Astrocyte (in vitro differentiated cells and primary cell): ENCODE measurements at regions not wholly inside any gene's neighbourhood (a gene's known extent, or its start where the extent isn't known, plus 50 kb on each side); places are given as distances from the start of the nearest gene placed in this dataset.

ENCODE experiments used
- DNase-seq: peaks from one replicate; pipeline ENCODE4 v3.0.0-alpha.2; 2010; ENCODE audit warnings: low read depth
- FAIRE-seq: peaks from 2 replicates; lab custom pipeline; 2011; peaks lifted over from hg19 to GRCh38; lab: Jason Lieb, UNC
- H2AFZ ChIP-seq: 2 replicates; pipeline ENCODE4 v1.6.0; 2012; ENCODE audit warnings: low read depth, low read length, inconsistent platforms
- H3K27ac ChIP-seq: 2 replicates; pipeline ENCODE4 v1.5.1; 2011; ENCODE audit warnings: low read depth, low read length, inconsistent platforms
- H3K27me3 ChIP-seq: 2 replicates; pipeline ENCODE4 v1.6.0; 2011; ENCODE audit warnings: low read length, inconsistent platforms; ENCODE audit not compliant: insufficient read depth
- H3K36me3 ChIP-seq: 2 replicates; pipeline ENCODE4 v1.5.1; 2011; ENCODE audit warnings: low read length, inconsistent platforms; ENCODE audit not compliant: insufficient read depth
- H3K4me1 ChIP-seq: 2 replicates; pipeline ENCODE4 v1.5.1; 2011; ENCODE audit warnings: low read length, inconsistent platforms; ENCODE audit not compliant: insufficient read depth
- H3K4me2 ChIP-seq: 2 replicates; pipeline ENCODE4 v1.6.0; 2012; ENCODE audit warnings: low read length, inconsistent platforms
- H3K4me3 ChIP-seq: 2 replicates; pipeline ENCODE4 v1.5.1; 2011; ENCODE audit warnings: low read depth, mild to moderate bottlenecking, low read length, inconsistent platforms; ENCODE audit not compliant: insufficient read depth
- H3K79me2 ChIP-seq: 2 replicates; pipeline ENCODE4 v1.6.0; 2012; ENCODE audit warnings: mild to moderate bottlenecking, low read length, inconsistent platforms; ENCODE audit not compliant: insufficient read depth
- H3K9ac ChIP-seq: 2 replicates; pipeline ENCODE4 v1.6.0; 2012; ENCODE audit warnings: mild to moderate bottlenecking, low read length, inconsistent platforms
- H3K9me3 ChIP-seq: 2 replicates; pipeline ENCODE4 v1.5.1; 2012; ENCODE audit warnings: low read depth, mild to moderate bottlenecking, low read length, inconsistent platforms; ENCODE audit not compliant: insufficient read depth
- H4K20me1 ChIP-seq: 2 replicates; pipeline ENCODE4 v1.6.0; 2012; ENCODE audit warnings: low read length, inconsistent platforms; ENCODE audit not compliant: insufficient read depth
- H3K27ac Mint-ChIP-seq: one replicate; pipeline ENCODE4 v1.8.0; 2021; ENCODE audit warnings: mild to moderate bottlenecking, mixed read lengths; ENCODE audit not compliant: unreplicated experiment
- H3K27me3 Mint-ChIP-seq: one replicate; pipeline ENCODE4 v1.8.0; 2021; ENCODE audit warnings: low read depth, mixed read lengths; ENCODE audit not compliant: unreplicated experiment
- H3K36me3 Mint-ChIP-seq: one replicate; pipeline ENCODE4 v1.8.0; 2021; ENCODE audit warnings: low read depth, mixed read lengths; ENCODE audit not compliant: unreplicated experiment
- H3K4me1 Mint-ChIP-seq: one replicate; pipeline ENCODE4 v1.8.0; 2021; ENCODE audit warnings: low read depth, mixed read lengths; ENCODE audit not compliant: unreplicated experiment
- H3K4me3 Mint-ChIP-seq: one replicate; pipeline ENCODE4 v1.8.0; 2021; ENCODE audit warnings: mild to moderate bottlenecking, moderate library complexity, mixed read lengths; ENCODE audit not compliant: unreplicated experiment
- H3K9me3 Mint-ChIP-seq: one replicate; pipeline ENCODE4 v1.8.0; 2021; ENCODE audit warnings: mild to moderate bottlenecking, mixed read lengths; ENCODE audit not compliant: unreplicated experiment
- EZH2 ChIP-seq: IDR thresholded peaks from 2 replicates; pipeline ENCODE4 v1.6.1; 2012; ENCODE audit warnings: mild to moderate bottlenecking, low read length, inconsistent platforms; ENCODE audit not compliant: insufficient read depth
- TF ChIP-seq, protein P1 (sequence below): IDR thresholded peaks from 2 replicates; pipeline ENCODE4 v1.5.1; 2011; ENCODE audit warnings: low read depth, mild to moderate bottlenecking, inconsistent platforms, low read length, moderate library complexity; ENCODE audit not compliant: insufficient read depth

DNA sequence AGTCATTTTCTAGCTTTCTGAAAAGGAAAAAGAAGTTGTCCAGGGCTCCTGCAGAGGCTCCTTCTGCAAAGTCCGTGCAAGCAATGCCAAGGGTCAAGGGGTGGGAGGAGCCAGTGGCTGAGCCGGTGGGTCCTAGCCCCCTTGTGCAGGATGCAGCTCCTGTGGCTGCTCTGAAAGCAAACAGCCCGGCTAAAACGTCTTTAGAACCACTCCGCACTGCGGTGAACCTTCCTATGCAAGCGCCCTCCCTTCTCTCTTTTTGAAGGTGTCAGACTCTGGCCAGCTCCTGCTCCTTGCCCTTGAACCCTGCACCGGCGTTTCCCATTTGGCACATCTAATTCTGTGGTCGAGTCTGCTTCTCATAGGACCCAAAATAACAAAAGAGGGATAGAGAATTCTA is 183.1 kb downstream of the UACA start:
- no peak overlapping the region for H2AFZ ChIP-seq
- no peak overlapping the region for H3K4me3 Mint-ChIP-seq
- DNase-seq (no peak), FAIRE-seq (no peak)
- no peaks in the 10 kb centered on the region for H3K36me3 ChIP-seq
- no peak overlapping the region for H3K9ac ChIP-seq
- peaks cover 6% of the 10 kb centered on the region for H3K4me1 ChIP-seq
- peaks cover 2% of the 10 kb centered on the region for H3K9me3 Mint-ChIP-seq
- no peak overlapping the region for H3K4me2 ChIP-seq
- no peak for TF ChIP-seq EZH2
- TF ChIP-seq, protein P1, sequence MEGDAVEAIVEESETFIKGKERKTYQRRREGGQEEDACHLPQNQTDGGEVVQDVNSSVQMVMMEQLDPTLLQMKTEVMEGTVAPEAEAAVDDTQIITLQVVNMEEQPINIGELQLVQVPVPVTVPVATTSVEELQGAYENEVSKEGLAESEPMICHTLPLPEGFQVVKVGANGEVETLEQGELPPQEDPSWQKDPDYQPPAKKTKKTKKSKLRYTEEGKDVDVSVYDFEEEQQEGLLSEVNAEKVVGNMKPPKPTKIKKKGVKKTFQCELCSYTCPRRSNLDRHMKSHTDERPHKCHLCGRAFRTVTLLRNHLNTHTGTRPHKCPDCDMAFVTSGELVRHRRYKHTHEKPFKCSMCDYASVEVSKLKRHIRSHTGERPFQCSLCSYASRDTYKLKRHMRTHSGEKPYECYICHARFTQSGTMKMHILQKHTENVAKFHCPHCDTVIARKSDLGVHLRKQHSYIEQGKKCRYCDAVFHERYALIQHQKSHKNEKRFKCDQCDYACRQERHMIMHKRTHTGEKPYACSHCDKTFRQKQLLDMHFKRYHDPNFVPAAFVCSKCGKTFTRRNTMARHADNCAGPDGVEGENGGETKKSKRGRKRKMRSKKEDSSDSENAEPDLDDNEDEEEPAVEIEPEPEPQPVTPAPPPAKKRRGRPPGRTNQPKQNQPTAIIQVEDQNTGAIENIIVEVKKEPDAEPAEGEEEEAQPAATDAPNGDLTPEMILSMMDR = no peak
- no peak overlapping the region for H3K27ac Mint-ChIP-seq
- peaks cover 36% of the 10 kb centered on the region for H3K27me3 Mint-ChIP-seq
- peaks cover 46% of the 10 kb centered on the region for H3K27me3 ChIP-seq
- no peaks in the 10 kb centered on the region for H3K9me3 ChIP-seq
- H3K36me3 Mint-ChIP-seq = peaks cover 2% of the 10 kb centered on the region
- H3K79me2 ChIP-seq = no peaks in the 10 kb centered on the region
- no peak overlapping the region for H3K27ac ChIP-seq
- H4K20me1 ChIP-seq = no peaks in the 10 kb centered on the region
- H3K4me1 Mint-ChIP-seq = peaks cover 8% of the 10 kb centered on the region
- no peak overlapping the region for H3K4me3 ChIP-seq

DNA sequence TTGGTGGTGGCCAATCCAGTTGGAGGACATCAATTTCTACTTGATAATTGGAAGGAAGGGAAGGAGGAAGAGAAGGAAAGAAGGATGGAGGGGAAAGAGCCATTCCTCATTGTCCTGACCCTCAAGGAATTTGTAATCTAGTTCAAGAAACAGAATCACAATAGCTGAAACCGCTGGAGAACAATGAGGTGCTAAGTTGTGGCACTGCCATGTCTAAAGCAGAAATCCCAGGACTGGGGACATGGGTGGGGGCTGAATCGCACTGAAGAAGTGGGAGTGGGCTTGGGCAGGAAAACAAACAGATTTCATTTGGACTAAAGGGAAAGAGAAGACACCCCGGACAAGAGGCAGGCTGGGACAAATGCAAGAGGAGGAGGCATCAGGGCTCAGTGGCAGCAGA is 183.6 kb downstream of the UACA start:
- no peak overlapping the region for H2AFZ ChIP-seq
- FAIRE-seq = no peak

DNA sequence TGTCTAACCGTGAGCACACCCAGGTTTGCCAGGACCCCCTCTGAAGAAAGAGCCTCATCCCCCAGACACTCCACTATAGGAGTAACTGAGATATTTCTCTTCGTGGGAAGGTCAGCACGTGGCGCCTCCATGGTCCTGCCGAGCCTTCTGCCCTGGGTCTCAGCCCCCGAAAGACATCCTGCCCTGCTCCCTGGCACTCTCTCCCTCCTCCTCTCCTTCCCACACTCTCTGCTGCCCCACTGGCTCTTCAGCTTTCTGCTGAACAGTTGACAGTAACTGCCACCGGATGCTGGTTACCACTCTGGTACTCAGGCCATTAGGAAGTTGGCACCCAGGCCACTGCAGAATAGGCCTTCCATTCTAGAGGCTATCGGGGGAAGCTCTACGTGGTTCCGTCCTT is 185.2 kb downstream of the UACA start:
- H2AFZ ChIP-seq = no peak overlapping the region
- FAIRE-seq (no peak), DNase-seq (no peak)
- no peaks in the 10 kb centered on the region for H3K4me1 ChIP-seq
- peaks cover 49% of the 10 kb centered on the region for H3K27me3 ChIP-seq
- no peaks in the 10 kb centered on the region for H4K20me1 ChIP-seq
- no peaks in the 10 kb centered on the region for H3K79me2 ChIP-seq
- H3K4me3 Mint-ChIP-seq = no peak overlapping the region
- no peaks in the 10 kb centered on the region for H3K36me3 ChIP-seq
- TF ChIP-seq EZH2 = no peak
- TF ChIP-seq, protein P1 = no peak
- peaks cover 36% of the 10 kb centered on the region for H3K27me3 Mint-ChIP-seq
- no peak overlapping the region for H3K27ac ChIP-seq
- H3K4me3 ChIP-seq = no peak overlapping the region
- no peak overlapping the region for H3K9ac ChIP-seq
- H3K4me1 Mint-ChIP-seq = no peaks in the 10 kb centered on the region
- H3K4me2 ChIP-seq = no peak overlapping the region
- peaks cover 13% of the 10 kb centered on the region for H3K36me3 Mint-ChIP-seq
- peaks cover 13% of the 10 kb centered on the region for H3K9me3 Mint-ChIP-seq
- no peak overlapping the region for H3K27ac Mint-ChIP-seq
- H3K9me3 ChIP-seq = no peaks in the 10 kb centered on the region

More for the DNA sequence above, 183.6 kb downstream of the UACA start:
- Histone ChIP-seq H3K79me2 (no peaks in the 10 kb centered on the region), H3K4me2 (no peak overlapping the region), H3K4me1 (peaks cover 4% of the 10 kb centered on the region), H4K20me1 (no peaks in the 10 kb centered on the region), H3K9ac (no peak overlapping the region), H3K9me3 (no peaks in the 10 kb centered on the region), H3K36me3 (no peaks in the 10 kb centered on the region), H3K4me3 (no peak overlapping the region), H3K27ac (no peak overlapping the region), H3K27me3 (peaks cover 43% of the 10 kb centered on the region)
- DNase-seq = no peak
- H3K9me3 Mint-ChIP-seq = peaks cover 6% of the 10 kb centered on the region
- H3K27ac Mint-ChIP-seq = no peak overlapping the region
- H3K4me1 Mint-ChIP-seq = peaks cover 8% of the 10 kb centered on the region
- H3K36me3 Mint-ChIP-seq = peaks cover 4% of the 10 kb centered on the region
- TF ChIP-seq, protein P1 = no peak
- no peak for TF ChIP-seq EZH2
- H3K4me3 Mint-ChIP-seq = no peak overlapping the region
- H3K27me3 Mint-ChIP-seq = peaks cover 36% of the 10 kb centered on the region
